ENCODE measurements at regions not wholly inside any gene's neighbourhood (a gene's known extent, or its start where the extent isn't known, plus 50 kb on each side); places are given as distances from the start of the nearest gene placed in this dataset.

GRCh38 chr9:107594908-107595530, 105.5 kb upstream of the KLF4 start:
- TF ChIP-seq, protein P1, sequence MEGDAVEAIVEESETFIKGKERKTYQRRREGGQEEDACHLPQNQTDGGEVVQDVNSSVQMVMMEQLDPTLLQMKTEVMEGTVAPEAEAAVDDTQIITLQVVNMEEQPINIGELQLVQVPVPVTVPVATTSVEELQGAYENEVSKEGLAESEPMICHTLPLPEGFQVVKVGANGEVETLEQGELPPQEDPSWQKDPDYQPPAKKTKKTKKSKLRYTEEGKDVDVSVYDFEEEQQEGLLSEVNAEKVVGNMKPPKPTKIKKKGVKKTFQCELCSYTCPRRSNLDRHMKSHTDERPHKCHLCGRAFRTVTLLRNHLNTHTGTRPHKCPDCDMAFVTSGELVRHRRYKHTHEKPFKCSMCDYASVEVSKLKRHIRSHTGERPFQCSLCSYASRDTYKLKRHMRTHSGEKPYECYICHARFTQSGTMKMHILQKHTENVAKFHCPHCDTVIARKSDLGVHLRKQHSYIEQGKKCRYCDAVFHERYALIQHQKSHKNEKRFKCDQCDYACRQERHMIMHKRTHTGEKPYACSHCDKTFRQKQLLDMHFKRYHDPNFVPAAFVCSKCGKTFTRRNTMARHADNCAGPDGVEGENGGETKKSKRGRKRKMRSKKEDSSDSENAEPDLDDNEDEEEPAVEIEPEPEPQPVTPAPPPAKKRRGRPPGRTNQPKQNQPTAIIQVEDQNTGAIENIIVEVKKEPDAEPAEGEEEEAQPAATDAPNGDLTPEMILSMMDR (optimal IDR thresholded peaks at IDR 0.05 in 1 of 3, IDR thresholded peaks at IDR 0.05 in 1 of 3, conservative IDR thresholded peaks at IDR 0.05 in 1 of 3; ENCODE audit: extremely low read depth in 1 of 3, insufficient read depth in 2 of 3, low read length in 3 of 3) = no peak
- no peak for TF ChIP-seq EZH2 (IDR thresholded peaks at IDR 0.05; ENCODE audit: low read length)

Measured in keratinocyte (primary cell).